MM.1S (cell line): ENCODE measurements at regions not wholly inside any gene's neighbourhood (a gene's known extent, or its start where the extent isn't known, plus 50 kb on each side); places are given as distances from the start of the nearest gene placed in this dataset.

Experiments
- DNase-seq: peaks from one replicate; pipeline ENCODE4 v3.0.0-alpha.2; 2015
- H2AFZ ChIP-seq: fragments of 300-600 bp; sonication (generic); 2 replicates; pipeline ENCODE4 v1.6.0; 2016; ENCODE audit warnings: antibody characterized with exemption, low read length
- H3F3A ChIP-seq: fragments of 300-600 bp; sonication (generic); 2 replicates; pipeline ENCODE4 v1.6.1; 2016; ENCODE audit warnings: mild to moderate bottlenecking, antibody characterized with exemption, low read length, moderate library complexity, mixed read lengths; ENCODE audit not compliant: insufficient read depth
- H3K27ac ChIP-seq: fragments of 300-600 bp; sonication (generic); 2 replicates; pipeline ENCODE4 v1.5.1; 2016; ENCODE audit warnings: mild to moderate bottlenecking, low read length
- H3K27me3 ChIP-seq: fragments of 300-600 bp; sonication (generic); replicated peaks from 2 replicates; pipeline ENCODE4 v1.6.0; 2016; ENCODE audit warnings: low read length; ENCODE audit not compliant: insufficient read depth
- H3K36me3 ChIP-seq: fragments of 300-600 bp; sonication (generic); replicated peaks from 2 replicates; pipeline ENCODE4 v1.6.1; 2016; ENCODE audit warnings: mild to moderate bottlenecking, low read length, mixed read lengths; ENCODE audit not compliant: insufficient read depth
- H3K4me1 ChIP-seq: fragments of 300-600 bp; sonication (generic); 2 replicates; pipeline ENCODE4 v1.6.1; 2016; ENCODE audit warnings: low read length, mixed read lengths
- H3K4me2 ChIP-seq: fragments of 300-600 bp; sonication (generic); 2 replicates; pipeline ENCODE4 v1.6.0; 2016; ENCODE audit warnings: low read depth, low read length
- H3K4me3 ChIP-seq: fragments of 300-600 bp; sonication (generic); 2 replicates; pipeline ENCODE4 v1.5.1; 2016; ENCODE audit warnings: low read length, mixed read lengths
- H3K79me2 ChIP-seq: fragments of 300-600 bp; sonication (generic); 2 replicates; pipeline ENCODE4 v1.6.1; 2016; ENCODE audit warnings: mixed run types, low read length, mixed read lengths
- H3K9ac ChIP-seq: fragments of 300-600 bp; sonication (generic); 2 replicates; pipeline ENCODE4 v1.6.1; 2016; ENCODE audit warnings: low read length, mixed read lengths
- H3K9me2 ChIP-seq: fragments of 300-600 bp; sonication (generic); replicated peaks from 2 replicates; pipeline ENCODE4 v1.6.1; 2016; ENCODE audit warnings: mild to moderate bottlenecking, low read length, mixed read lengths; ENCODE audit not compliant: insufficient read depth
- H3K9me3 ChIP-seq: fragments of 300-600 bp; sonication (generic); replicated peaks from 2 replicates; pipeline ENCODE4 v1.6.1; 2016; ENCODE audit warnings: mild to moderate bottlenecking, low read length, mixed read lengths; ENCODE audit not compliant: insufficient read depth
- H4K20me1 ChIP-seq: fragments of 300-600 bp; sonication (generic); 2 replicates; pipeline ENCODE4 v1.6.1; 2016; ENCODE audit warnings: mild to moderate bottlenecking, low read length, moderate library complexity, mixed read lengths; ENCODE audit not compliant: insufficient read depth
- EZH2 ChIP-seq: fragments of 300-600 bp; sonication (generic); optimal IDR thresholded peaks from 2 replicates; pipeline ENCODE3; 2017; ENCODE audit warnings: low read depth, mild to moderate bottlenecking, antibody characterized with exemption, low read length, mixed read lengths
- EZH2phosphoT487 ChIP-seq: fragments of 300-600 bp; sonication (generic); IDR thresholded peaks from 2 replicates; pipeline ENCODE4 v1.6.1; 2018; ENCODE audit warnings: antibody characterized with exemption, low read length
- TF ChIP-seq, protein P1 (sequence below): fragments of 300-600 bp; sonication (generic); IDR thresholded peaks from 2 replicates; pipeline ENCODE4 v1.5.1; 2016; ENCODE audit warnings: antibody characterized with exemption, low read length, mixed read lengths

GRCh38 chr1:61570191-61570590 lies 154.8 kb downstream of the TM2D1 start:
- H3K9me2 ChIP-seq: no peaks in the 10 kb centered on the region
- H3K27me3 ChIP-seq: no peaks in the 10 kb centered on the region
- DNase-seq: no peak
- no peak overlapping the region for H3K4me2 ChIP-seq
- TF ChIP-seq EZH2phosphoT487 (no peak), EZH2 (no peak)
- TF ChIP-seq, protein P1, sequence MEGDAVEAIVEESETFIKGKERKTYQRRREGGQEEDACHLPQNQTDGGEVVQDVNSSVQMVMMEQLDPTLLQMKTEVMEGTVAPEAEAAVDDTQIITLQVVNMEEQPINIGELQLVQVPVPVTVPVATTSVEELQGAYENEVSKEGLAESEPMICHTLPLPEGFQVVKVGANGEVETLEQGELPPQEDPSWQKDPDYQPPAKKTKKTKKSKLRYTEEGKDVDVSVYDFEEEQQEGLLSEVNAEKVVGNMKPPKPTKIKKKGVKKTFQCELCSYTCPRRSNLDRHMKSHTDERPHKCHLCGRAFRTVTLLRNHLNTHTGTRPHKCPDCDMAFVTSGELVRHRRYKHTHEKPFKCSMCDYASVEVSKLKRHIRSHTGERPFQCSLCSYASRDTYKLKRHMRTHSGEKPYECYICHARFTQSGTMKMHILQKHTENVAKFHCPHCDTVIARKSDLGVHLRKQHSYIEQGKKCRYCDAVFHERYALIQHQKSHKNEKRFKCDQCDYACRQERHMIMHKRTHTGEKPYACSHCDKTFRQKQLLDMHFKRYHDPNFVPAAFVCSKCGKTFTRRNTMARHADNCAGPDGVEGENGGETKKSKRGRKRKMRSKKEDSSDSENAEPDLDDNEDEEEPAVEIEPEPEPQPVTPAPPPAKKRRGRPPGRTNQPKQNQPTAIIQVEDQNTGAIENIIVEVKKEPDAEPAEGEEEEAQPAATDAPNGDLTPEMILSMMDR: no peak
- H3K4me3 ChIP-seq: no peak overlapping the region
- H3F3A ChIP-seq: no peaks in the 10 kb centered on the region
- H2AFZ ChIP-seq: no peak overlapping the region
- no peaks in the 10 kb centered on the region for H3K9me3 ChIP-seq
- H3K79me2 ChIP-seq: no peaks in the 10 kb centered on the region
- no peak overlapping the region for H3K9ac ChIP-seq
- H3K27ac ChIP-seq: no peak overlapping the region
- no peaks in the 10 kb centered on the region for H4K20me1 ChIP-seq
- no peaks in the 10 kb centered on the region for H3K36me3 ChIP-seq
- no peaks in the 10 kb centered on the region for H3K4me1 ChIP-seq

DNA sequence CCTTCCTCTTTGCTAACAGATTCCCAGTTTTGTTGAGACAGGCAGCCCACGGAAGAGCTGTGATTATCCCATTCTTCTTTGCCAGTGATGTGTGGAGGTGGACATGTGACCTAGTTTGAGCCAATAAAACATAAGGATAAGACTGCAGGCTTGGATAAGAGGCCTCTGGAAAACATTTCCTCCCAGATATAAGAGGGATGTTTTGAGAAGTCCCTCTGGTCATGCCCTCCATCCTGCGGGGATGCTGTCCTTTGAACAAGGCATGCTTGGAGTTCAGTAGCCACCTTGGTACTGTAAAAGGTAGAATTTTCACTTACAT lies 155.7 kb downstream of the TM2D1 start:
- H3K27me3 ChIP-seq: no peaks in the 10 kb centered on the region
- no peak for DNase-seq
- no peaks in the 10 kb centered on the region for H3K9me3 ChIP-seq
- H3K9me2 ChIP-seq: no peaks in the 10 kb centered on the region
- H2AFZ ChIP-seq: no peak overlapping the region
- no peaks in the 10 kb centered on the region for H3K4me1 ChIP-seq
- TF ChIP-seq EZH2 (no peak), EZH2phosphoT487 (no peak)
- TF ChIP-seq, protein P1: no peak
- H3K79me2 ChIP-seq: no peaks in the 10 kb centered on the region
- H3K36me3 ChIP-seq: no peaks in the 10 kb centered on the region
- no peaks in the 10 kb centered on the region for H4K20me1 ChIP-seq
- no peak overlapping the region for H3K4me2 ChIP-seq
- H3F3A ChIP-seq: no peaks in the 10 kb centered on the region
- no peak overlapping the region for H3K4me3 ChIP-seq
- no peak overlapping the region for H3K27ac ChIP-seq
- no peak overlapping the region for H3K9ac ChIP-seq

DNA sequence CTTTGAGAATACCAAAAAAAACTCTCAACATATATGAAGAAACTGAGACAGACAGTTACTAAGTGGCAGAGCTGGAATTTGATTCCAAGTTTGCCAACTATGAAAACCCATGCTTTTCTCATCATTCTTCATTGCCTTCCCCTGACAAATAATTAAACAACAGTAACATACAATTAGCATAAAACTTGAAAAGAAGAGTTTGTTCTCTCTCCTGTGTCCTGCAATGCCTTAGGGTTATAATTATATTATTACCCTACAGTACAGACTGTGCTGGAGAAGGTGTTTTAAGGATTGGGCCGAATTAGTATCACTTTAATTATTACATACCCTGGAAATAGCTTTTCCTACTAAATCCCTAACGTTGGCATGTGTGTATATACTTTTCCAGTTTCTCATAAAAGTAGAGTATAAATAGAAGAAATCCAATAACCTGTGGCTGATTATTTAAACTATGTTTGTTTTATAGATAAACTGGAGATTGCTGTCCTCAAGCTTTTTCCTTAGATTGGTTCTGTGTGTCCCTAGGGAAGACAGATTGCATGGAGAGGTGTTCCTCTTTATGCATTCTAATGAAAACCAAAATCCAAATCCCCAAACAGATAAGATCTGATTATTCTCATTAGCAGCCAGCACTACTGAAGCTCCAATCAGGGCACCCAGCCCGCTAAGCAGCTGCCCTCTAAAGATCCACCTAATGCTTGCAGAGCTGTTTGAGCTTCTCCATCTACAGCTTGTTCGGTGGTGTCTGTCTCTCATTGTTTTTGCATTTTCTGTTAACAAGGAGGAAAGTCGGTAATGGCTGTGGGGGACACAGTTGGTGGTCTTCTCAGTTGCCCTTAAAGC lies 156.3 kb downstream of the TM2D1 start:
- Histone ChIP-seq H3K79me2 (no peaks in the 10 kb centered on the region), H3K36me3 (no peaks in the 10 kb centered on the region), H3K9me3 (no peaks in the 10 kb centered on the region), H4K20me1 (no peaks in the 10 kb centered on the region), H3F3A (no peaks in the 10 kb centered on the region), H3K4me2 (no peak overlapping the region), H3K9me2 (no peaks in the 10 kb centered on the region), H2AFZ (no peak overlapping the region), H3K4me3 (no peak overlapping the region), H3K27me3 (no peaks in the 10 kb centered on the region), H3K4me1 (no peaks in the 10 kb centered on the region), H3K27ac (no peak overlapping the region), H3K9ac (no peak overlapping the region)
- TF ChIP-seq, protein P1: no peak
- TF ChIP-seq EZH2phosphoT487 (no peak), EZH2 (no peak)
- no peak for DNase-seq
